Spleen (tissue), 11 donors: ENCODE measurements at regions not wholly inside any gene's neighbourhood (a gene's known extent, or its start where the extent isn't known, plus 50 kb on each side); places are given as distances from the start of the nearest gene placed in this dataset.

ENCODE experiments used
- DNase-seq: peaks from one replicate; pipeline ENCODE4 v3.0.0-alpha.2; 2020
- H3K27ac ChIP-seq, 8 donors: fragments of 200-600 bp; sonication (generic) in 7 of 8; 1 replicate in 4 of 8; 2 replicates in 4 of 8; pipeline versions ENCODE4 v1.5.0 to v1.8.0; 2016 to 2021; ENCODE audit warnings: inconsistent platforms in 4 of 8, mild to moderate bottlenecking in 4 of 8, moderate library complexity in 1 of 8
- H3K27me3 ChIP-seq, 7 donors: fragments of 200-600 bp; sonication (generic) in 6 of 7; replicated peaks in 1 of 7; 1 replicate in 4 of 7; 2 replicates in 3 of 7; pipeline versions ENCODE4 v1.5.0 to v1.8.0; 2016 to 2021; ENCODE audit warnings: inconsistent platforms in 3 of 7, mild to moderate bottlenecking in 1 of 7
- H3K36me3 ChIP-seq, 6 donors: fragments of 200-600 bp; sonication (generic) in 5 of 6; 1 replicate in 4 of 6; 2 replicates in 2 of 6; pipeline versions ENCODE4 v1.5.0 to v1.8.0; 2016 to 2021; ENCODE audit warnings: inconsistent platforms in 2 of 6
- H3K4me1 ChIP-seq, 6 donors: fragments of 200-600 bp; sonication (generic) in 5 of 6; 1 replicate in 3 of 6; 2 replicates in 3 of 6; pipeline versions ENCODE4 v1.5.0 to v1.8.0; 2016 to 2021; ENCODE audit warnings: inconsistent platforms in 3 of 6
- H3K4me3 ChIP-seq, 8 donors: fragments of 200-600 bp; sonication (generic) in 7 of 8; 1 replicate in 4 of 8; 2 replicates in 4 of 8; pipeline versions ENCODE4 v1.5.0 to v1.8.0; 2016 to 2021; ENCODE audit warnings: inconsistent platforms in 4 of 8, mild to moderate bottlenecking in 4 of 8, moderate library complexity in 2 of 8
- H3K9me3 ChIP-seq, 8 donors: fragments of 200-600 bp; sonication (generic) in 7 of 8; 1 replicate in 4 of 8; 2 replicates in 4 of 8; pipeline versions ENCODE4 v1.5.0 to v1.8.0; 2016 to 2021; ENCODE audit warnings: inconsistent platforms in 4 of 8
- POLR2A ChIP-seq, 3 donors: fragments of 450-650 bp; IDR thresholded peaks; one replicate each; pipeline ENCODE4 v1.5.1; 2017; ENCODE audit warnings: antibody characterized with exemption in 3 of 3, mild to moderate bottlenecking in 1 of 3
- POLR2AphosphoS5 ChIP-seq, 3 donors: sonication (generic); formaldehyde crosslinking; IDR thresholded peaks; one replicate each; pipeline ENCODE4 v1.5.1; 2017; ENCODE audit warnings: antibody characterized with exemption in 3 of 3
- WGBS, 5 donors: extraction: QIAGEN DNeasy Blood & Tissue Kit in 3 of 5; methylation state at CpG; one replicate each; pipeline versions ENCODE4 v1.1.5 to v1.1.7; 2013 to 2018; 5-methylcytosine and 5-hydroxymethylcytosine counted together
- intact Hi-C: fragments of 100-400 bp; cut with DNase I; formaldehyde crosslinking; loops from one replicate; pipeline ENCODE4 v1.15.0; 2023; ENCODE audit warnings: low total_unique reads
- TF ChIP-seq, protein P1 (sequence below), 11 experiments: fragments of 200-600 bp in 7 of 11; fragments of 450-650 bp in 4 of 11; sonication (generic) in 4 of 11; IDR thresholded peaks in 8 of 11; conservative IDR thresholded peaks in 3 of 11; 1 replicate in 7 of 11; 2 replicates in 4 of 11; pipeline versions ENCODE4 v1.4.0 to v1.8.0; 2016 to 2021; ENCODE audit warnings: antibody characterized with exemption in 11 of 11, inconsistent platforms in 4 of 11, mild to moderate bottlenecking in 1 of 11
- donor health status: healthy with polysubstance abuse.
- donor health status: DM: no; HTN: no; CAD: no; lungs with moderate emphysema.
- donor health status: DM: no; HTN: no; CAD: no.
- donor health status: Bipolar disorder and iron deficiency.
- donor health status: healthy.
- donor health status: DM: no; HTN: no; CAD: no.
- donor health status: DM: yes; HTN: yes; CAD: no.

DNA sequence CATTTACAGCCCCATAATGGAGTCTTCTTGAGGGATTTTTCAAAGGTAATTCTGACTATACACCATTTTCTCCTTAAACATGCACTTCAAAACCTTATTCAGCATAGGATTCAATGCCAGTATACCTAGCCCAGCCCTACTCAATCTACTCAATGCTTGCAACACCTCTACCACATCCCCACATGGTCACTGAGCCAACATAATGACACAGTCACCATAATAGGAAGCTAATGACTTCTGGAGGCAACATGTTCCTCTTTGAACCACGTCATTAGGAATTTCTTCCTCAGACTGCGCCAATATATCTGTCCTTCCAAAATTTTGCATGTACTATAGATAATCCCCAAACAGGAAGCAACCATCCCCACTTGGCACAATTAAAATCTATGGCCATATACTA lies 153.9 kb upstream of the SETMAR start:
- no peak for DNase-seq
- Histone ChIP-seq H3K27ac (no peak overlapping the region), H3K27me3 (no peaks in the 10 kb centered on the region), H3K4me1 (no peaks in the 10 kb centered on the region), H3K9me3 (peaks cover 0 to 2% (median 0%) of the 10 kb centered on the region in 8 donors), H3K4me3 (no peak overlapping the region), H3K36me3 (no peaks in the 10 kb centered on the region)
- TF ChIP-seq, protein P1, sequence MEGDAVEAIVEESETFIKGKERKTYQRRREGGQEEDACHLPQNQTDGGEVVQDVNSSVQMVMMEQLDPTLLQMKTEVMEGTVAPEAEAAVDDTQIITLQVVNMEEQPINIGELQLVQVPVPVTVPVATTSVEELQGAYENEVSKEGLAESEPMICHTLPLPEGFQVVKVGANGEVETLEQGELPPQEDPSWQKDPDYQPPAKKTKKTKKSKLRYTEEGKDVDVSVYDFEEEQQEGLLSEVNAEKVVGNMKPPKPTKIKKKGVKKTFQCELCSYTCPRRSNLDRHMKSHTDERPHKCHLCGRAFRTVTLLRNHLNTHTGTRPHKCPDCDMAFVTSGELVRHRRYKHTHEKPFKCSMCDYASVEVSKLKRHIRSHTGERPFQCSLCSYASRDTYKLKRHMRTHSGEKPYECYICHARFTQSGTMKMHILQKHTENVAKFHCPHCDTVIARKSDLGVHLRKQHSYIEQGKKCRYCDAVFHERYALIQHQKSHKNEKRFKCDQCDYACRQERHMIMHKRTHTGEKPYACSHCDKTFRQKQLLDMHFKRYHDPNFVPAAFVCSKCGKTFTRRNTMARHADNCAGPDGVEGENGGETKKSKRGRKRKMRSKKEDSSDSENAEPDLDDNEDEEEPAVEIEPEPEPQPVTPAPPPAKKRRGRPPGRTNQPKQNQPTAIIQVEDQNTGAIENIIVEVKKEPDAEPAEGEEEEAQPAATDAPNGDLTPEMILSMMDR (IDR thresholded peaks at IDR 0.05 in 8 of 11, conservative IDR thresholded peaks at IDR 0.05 in 3 of 11): no peak
- TF ChIP-seq POLR2AphosphoS5 (IDR thresholded peaks at IDR 0.05) (no peak), POLR2A (IDR thresholded peaks at IDR 0.05) (no peak)
- WGBS, 5 donors: 66 to 78% (median 74%) methylated on average over 2 of the region's 2 CpGs
- intact Hi-C loops: no loop called here

DNA sequence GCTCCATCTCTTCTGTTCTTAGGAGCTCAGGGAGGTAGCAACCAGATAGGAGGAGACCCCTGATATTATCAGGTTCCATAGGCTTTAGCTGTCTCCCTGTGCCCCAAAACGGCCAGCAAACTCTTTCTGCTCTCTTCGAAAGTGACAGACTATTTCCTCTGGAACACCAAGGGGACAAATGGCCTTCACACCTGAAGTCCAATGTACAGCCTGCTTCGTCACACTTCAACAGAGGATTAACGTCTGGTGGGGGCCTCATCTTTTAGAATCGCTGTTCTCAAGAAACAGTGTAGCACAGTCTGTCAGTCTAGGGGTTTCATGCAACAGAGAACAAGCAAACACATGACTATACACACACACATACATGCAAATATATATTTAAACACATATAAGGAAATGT lies 152.4 kb upstream of the SETMAR start:
- TF ChIP-seq, protein P1 (IDR thresholded peaks at IDR 0.05 in 8 of 11, conservative IDR thresholded peaks at IDR 0.05 in 3 of 11): no peak
- TF ChIP-seq POLR2AphosphoS5 (IDR thresholded peaks at IDR 0.05) (no peak), POLR2A (IDR thresholded peaks at IDR 0.05) (no peak)
- Histone ChIP-seq H3K9me3 (peaks cover 0 to 2% (median 0%) of the 10 kb centered on the region in 8 donors), H3K4me1 (no peaks in the 10 kb centered on the region), H3K27me3 (no peaks in the 10 kb centered on the region), H3K4me3 (no peak overlapping the region), H3K27ac (no peak overlapping the region), H3K36me3 (no peaks in the 10 kb centered on the region)
- intact Hi-C loops: no loop called here
- no peak for DNase-seq
- WGBS, 5 donors: 78 to 91% (median 88%) methylated on average over 5 of the region's 5 CpGs

DNA sequence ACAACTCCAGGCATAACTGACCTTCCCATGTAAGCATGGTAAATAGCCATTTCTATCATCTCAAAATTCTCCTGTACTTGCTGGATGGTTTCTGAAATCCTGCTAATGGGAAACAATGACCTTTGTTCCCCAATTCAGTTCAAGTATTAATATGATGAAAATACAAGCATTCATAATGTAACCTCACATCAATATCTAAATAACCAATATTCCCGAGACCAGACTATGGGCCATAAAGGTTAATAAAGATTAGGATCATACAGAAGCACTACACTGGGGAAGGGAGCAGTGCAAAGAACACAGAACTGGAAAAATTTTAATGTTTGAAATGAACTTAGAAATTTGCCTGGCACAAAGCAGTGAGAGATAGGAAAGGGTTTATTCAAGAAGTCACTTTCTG lies 151.3 kb upstream of the SETMAR start:
- WGBS, 5 donors: 84 to 100% (median 90%) methylated on average over 1 of the region's 1 CpG
- DNase-seq: no peak
- Histone ChIP-seq H3K4me1 (no peaks in the 10 kb centered on the region), H3K4me3 (no peak overlapping the region), H3K36me3 (no peaks in the 10 kb centered on the region), H3K9me3 (no peaks in the 10 kb centered on the region), H3K27ac (no peak overlapping the region), H3K27me3 (no peaks in the 10 kb centered on the region)
- TF ChIP-seq POLR2AphosphoS5 (IDR thresholded peaks at IDR 0.05) (no peak), POLR2A (IDR thresholded peaks at IDR 0.05) (no peak)
- TF ChIP-seq, protein P1 (IDR thresholded peaks at IDR 0.05 in 8 of 11, conservative IDR thresholded peaks at IDR 0.05 in 3 of 11): no peak
- intact Hi-C loops: no loop called here

DNA sequence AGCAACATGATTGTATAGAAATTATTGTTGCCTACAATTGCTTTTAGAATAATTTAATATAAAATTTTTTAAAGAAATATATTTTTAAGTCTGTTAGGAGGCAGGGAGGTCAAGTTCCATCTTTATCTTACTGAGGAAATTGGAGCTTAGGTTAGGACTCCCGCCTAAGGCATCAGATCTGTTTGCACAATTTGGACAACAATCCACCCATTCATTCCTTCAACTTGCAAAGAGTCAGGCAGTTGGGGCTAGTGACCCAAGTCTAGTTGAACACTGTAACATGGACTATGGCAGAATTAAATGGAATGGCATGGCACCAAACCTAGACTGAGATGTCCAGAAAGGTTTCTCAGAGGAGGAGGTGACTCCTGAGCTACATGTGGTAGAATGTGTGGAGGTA lies 149.4 kb upstream of the SETMAR start:
- H3K4me1 ChIP-seq: no peaks in the 10 kb centered on the region
- H3K36me3 ChIP-seq: no peaks in the 10 kb centered on the region
- WGBS, 5 donors: 80 to 97% (median 82%) methylated on average over 1 of the region's 1 CpG
- H3K27me3 ChIP-seq: no peaks in the 10 kb centered on the region
- no peak overlapping the region for H3K4me3 ChIP-seq
- intact Hi-C loops: no loop called here
- H3K27ac ChIP-seq: no peak overlapping the region
- TF ChIP-seq POLR2AphosphoS5 (IDR thresholded peaks at IDR 0.05) (no peak), POLR2A (IDR thresholded peaks at IDR 0.05) (no peak)
- TF ChIP-seq, protein P1 (IDR thresholded peaks at IDR 0.05 in 8 of 11, conservative IDR thresholded peaks at IDR 0.05 in 3 of 11): no peak
- DNase-seq: no peak
- peaks cover 0 to 1% (median 0%) of the 10 kb centered on the region in 8 donors for H3K9me3 ChIP-seq
